ENCODE measurements at regions not wholly inside any gene's neighbourhood (a gene's known extent, or its start where the extent isn't known, plus 50 kb on each side); places are given as distances from the start of the nearest gene placed in this dataset.

GRCh38 chr1:189513091-189513490 lies 964.6 kb downstream of the BRINP3 start:
- ATAC-seq = no peak
- no peak for DNase-seq (ENCODE audit: low spot score)

GRCh38 chr1:189522441-189522840 lies 955.2 kb downstream of the BRINP3 start:
- DNase-seq (ENCODE audit: low spot score) = no peak

GRCh38 chr1:189524501-189524900 lies 953.2 kb downstream of the BRINP3 start:
- no peak for DNase-seq (ENCODE audit: low spot score)

More at GRCh38 chr1:189522441-189522840, 955.2 kb downstream of the BRINP3 start:
- no peak for ATAC-seq

GRCh38 chr1:189530162-189530561 lies 947.5 kb downstream of the BRINP3 start:
- ATAC-seq (no peak), DNase-seq (ENCODE audit: low spot score) (no peak)

More at GRCh38 chr1:189524501-189524900, 953.2 kb downstream of the BRINP3 start:
- no peak for ATAC-seq

GRCh38 chr1:189538271-189538670 lies 939.4 kb downstream of the BRINP3 start:
- DNase-seq (ENCODE audit: low spot score) (no peak), ATAC-seq (no peak)

- no peak for ATAC-seq
Observed at GRCh38 chr1:189550498-189550897, 927.2 kb downstream of the BRINP3 start.

GRCh38 chr1:189563784-189564183 lies 913.9 kb downstream of the BRINP3 start:
- ATAC-seq = no peak

More at GRCh38 chr1:189550498-189550897, 927.2 kb downstream of the BRINP3 start:
- no peak for DNase-seq (ENCODE audit: low spot score)

GRCh38 chr1:189567890-189568289 lies 909.8 kb downstream of the BRINP3 start:
- no peak for ATAC-seq
- no peak for DNase-seq (ENCODE audit: low spot score)

More at GRCh38 chr1:189563784-189564183, 913.9 kb downstream of the BRINP3 start:
- no peak for DNase-seq (ENCODE audit: low spot score)

GRCh38 chr1:189596197-189596596 lies 881.5 kb downstream of the BRINP3 start:
- no peak for ATAC-seq
- no peak for DNase-seq (ENCODE audit: low spot score)

GRCh38 chr1:189597083-189597482 lies 880.6 kb downstream of the BRINP3 start:
- no peak for DNase-seq (ENCODE audit: low spot score)
- ATAC-seq = no peak

- DNase-seq (ENCODE audit: low spot score) (no peak), ATAC-seq (no peak)
Observed at GRCh38 chr1:189605226-189605625, 872.4 kb downstream of the BRINP3 start.

- ATAC-seq = no peak
- DNase-seq (ENCODE audit: low spot score) = no peak
Observed at GRCh38 chr1:189606047-189606446, 871.6 kb downstream of the BRINP3 start.

GRCh38 chr1:189606795-189607476 lies 870.7 kb downstream of the BRINP3 start:
- ATAC-seq (no peak), DNase-seq (ENCODE audit: low spot score) (no peak)

- no peak for DNase-seq (ENCODE audit: low spot score)
- no peak for ATAC-seq
Observed at GRCh38 chr1:189607477-189608096, 870.1 kb downstream of the BRINP3 start.

- DNase-seq (ENCODE audit: low spot score) = no peak
- no peak for ATAC-seq
Observed at GRCh38 chr1:189609167-189609566, 868.5 kb downstream of the BRINP3 start.

- no peak for ATAC-seq
- DNase-seq (ENCODE audit: low spot score) = no peak
Observed at GRCh38 chr1:189616893-189617292, 860.8 kb downstream of the BRINP3 start.

GRCh38 chr1:189619682-189620332 lies 857.9 kb downstream of the BRINP3 start:
- no peak for DNase-seq (ENCODE audit: low spot score)

GRCh38 chr1:189620471-189620870 lies 857.2 kb downstream of the BRINP3 start:
- no peak for DNase-seq (ENCODE audit: low spot score)

More at GRCh38 chr1:189619682-189620332, 857.9 kb downstream of the BRINP3 start:
- ATAC-seq = no peak

GRCh38 chr1:189623336-189623735 lies 854.3 kb downstream of the BRINP3 start:
- ATAC-seq = no peak
- no peak for DNase-seq (ENCODE audit: low spot score)

More at GRCh38 chr1:189620471-189620870, 857.2 kb downstream of the BRINP3 start:
- ATAC-seq = no peak

- ATAC-seq = no peak
- no peak for DNase-seq (ENCODE audit: low spot score)
Observed at GRCh38 chr1:189627427-189627826, 850.2 kb downstream of the BRINP3 start.

- DNase-seq (ENCODE audit: low spot score) = no peak
- no peak for ATAC-seq
Observed at GRCh38 chr1:189628857-189629256, 848.8 kb downstream of the BRINP3 start.

- no peak for DNase-seq (ENCODE audit: low spot score)
- ATAC-seq = no peak
Observed at GRCh38 chr1:189633658-189634057, 844.0 kb downstream of the BRINP3 start.

Measured in left lobe of liver (tissue), 2 donors.